Neuronal stem cell (in vitro differentiated cells): ENCODE measurements at regions not wholly inside any gene's neighbourhood (a gene's known extent, or its start where the extent isn't known, plus 50 kb on each side); places are given as distances from the start of the nearest gene placed in this dataset.

Experiments
- DNase-seq: peaks from one replicate; pipeline ENCODE4 v3.0.0-alpha.2; 2013; ENCODE audit warnings: low spot score
- H2AFZ ChIP-seq: one replicate; pipeline ENCODE4 v1.6.1; 2013; ENCODE audit warnings: mild to moderate bottlenecking, low read length, inconsistent platforms
- H2AK5ac ChIP-seq: 2 replicates; pipeline ENCODE4 v1.6.1; 2013; ENCODE audit warnings: low read depth, mild to moderate bottlenecking, inconsistent platforms, low read length, moderate library complexity, mixed read lengths
- H2BK120ac ChIP-seq: 2 replicates; pipeline ENCODE4 v1.6.1; 2013; ENCODE audit warnings: low read depth, mild to moderate bottlenecking, inconsistent platforms, low read length, moderate library complexity, mixed read lengths
- H2BK12ac ChIP-seq: one replicate; pipeline ENCODE4 v1.6.1; 2013; ENCODE audit warnings: low read length, inconsistent platforms
- H2BK15ac ChIP-seq: 2 replicates; pipeline ENCODE4 v1.6.1; 2013; ENCODE audit warnings: mild to moderate bottlenecking, low read length, inconsistent platforms, mixed read lengths
- H2BK5ac ChIP-seq: one replicate; pipeline ENCODE4 v1.6.1; 2013; ENCODE audit warnings: inconsistent platforms, mild to moderate bottlenecking, low read length, moderate library complexity
- H3K14ac ChIP-seq: one replicate; pipeline ENCODE4 v1.6.1; 2013; ENCODE audit warnings: low read length, inconsistent platforms
- H3K18ac ChIP-seq: 2 replicates; pipeline ENCODE4 v1.6.1; 2013; ENCODE audit warnings: low read length, inconsistent platforms
- H3K23ac ChIP-seq: 2 replicates; pipeline ENCODE4 v1.6.1; 2013; ENCODE audit warnings: low read depth, mild to moderate bottlenecking, mixed read lengths, low read length, inconsistent platforms; ENCODE audit not compliant: poor library complexity
- H3K27ac ChIP-seq: replicated peaks from 3 replicates; pipeline ENCODE4 v1.5.1; 2013; ENCODE audit warnings: low read length, inconsistent platforms
- H3K27me3 ChIP-seq, 3 experiments: 2 replicates each; pipeline ENCODE4 v1.6.1; 2013; ENCODE audit warnings: low read length in 3 of 3, mild to moderate bottlenecking in 2 of 3, inconsistent platforms in 1 of 3, low read depth in 1 of 3, mixed read lengths in 1 of 3, moderate library complexity in 1 of 3; ENCODE audit not compliant: control insufficient read depth in 3 of 3, insufficient read depth in 3 of 3
- H3K36me3 ChIP-seq, 2 donors: replicated peaks in 1 of 2; 2 replicates each; pipeline ENCODE4 v1.6.1; 2013; ENCODE audit warnings: low read length in 2 of 2; ENCODE audit not compliant: control insufficient read depth in 2 of 2, insufficient read depth in 2 of 2
- H3K4ac ChIP-seq: 2 replicates; pipeline ENCODE4 v1.6.1; 2013; ENCODE audit warnings: inconsistent platforms, mild to moderate bottlenecking, low read length, moderate library complexity
- H3K4me1 ChIP-seq, 2 donors: 1 replicate in 1 of 2; 2 replicates in 1 of 2; pipeline ENCODE4 v1.6.1; 2013; ENCODE audit warnings: low read length in 2 of 2, low read depth in 1 of 2; ENCODE audit not compliant: control insufficient read depth in 2 of 2, insufficient read depth in 1 of 2
- H3K4me2 ChIP-seq: one replicate; pipeline ENCODE4 v1.6.1; 2013; ENCODE audit warnings: mild to moderate bottlenecking, low read length, inconsistent platforms; ENCODE audit not compliant: insufficient read depth, poor library complexity, severe bottlenecking
- H3K4me3 ChIP-seq, 2 donors: 2 replicates each; pipeline ENCODE4 v1.5.1; 2013; ENCODE audit warnings: low read length in 2 of 2, mild to moderate bottlenecking in 2 of 2, inconsistent platforms in 1 of 2, moderate library complexity in 1 of 2
- H3K79me1 ChIP-seq: one replicate; pipeline ENCODE4 v1.6.1; 2013; ENCODE audit warnings: low read depth, mild to moderate bottlenecking, inconsistent platforms, low read length, moderate library complexity
- H3K9ac ChIP-seq: one replicate; pipeline ENCODE4 v1.6.1; 2013; ENCODE audit warnings: mild to moderate bottlenecking, low read depth, low read length, inconsistent platforms; ENCODE audit not compliant: poor library complexity
- H3K9me3 ChIP-seq, 2 donors: replicated peaks in 1 of 2; 2 replicates each; pipeline versions ENCODE3 to v1.6.1; 2013; ENCODE audit warnings: low read length in 2 of 2, mild to moderate bottlenecking in 2 of 2, inconsistent platforms in 1 of 2, low read depth in 1 of 2, mixed read lengths in 1 of 2, moderate library complexity in 1 of 2; ENCODE audit not compliant: control insufficient read depth in 2 of 2, insufficient read depth in 1 of 2
- H4K8ac ChIP-seq: one replicate; pipeline ENCODE4 v1.6.1; 2013; ENCODE audit warnings: low read depth, mild to moderate bottlenecking, inconsistent platforms, low read length, moderate library complexity
- H4K91ac ChIP-seq: one replicate; pipeline ENCODE4 v1.6.1; 2013; ENCODE audit warnings: low read length, low read depth, mild to moderate bottlenecking, inconsistent platforms; ENCODE audit not compliant: poor library complexity
- WGBS, 2 donors: extraction: QIAGEN DNeasy Blood & Tissue Kit; methylation state at CpG; one replicate each; pipeline ENCODE4 v1.1.7; 2013; ENCODE audit warnings: missing lambda C conversion rate in 2 of 2, mixed read lengths in 1 of 2; ENCODE audit not compliant: insufficient read length in 2 of 2, insufficient replicate concordance in 1 of 2; ENCODE audit errors: extremely low coverage in 2 of 2; 5-methylcytosine and 5-hydroxymethylcytosine counted together

- Histone ChIP-seq H4K8ac (no peak overlapping the region), H4K91ac (no peak overlapping the region), H3K4me3 (no peak overlapping the region), H2BK120ac (no peak overlapping the region), H2BK5ac (no peak overlapping the region), H3K27me3 (no peaks in the 10 kb centered on the region), H3K36me3 (no peaks in the 10 kb centered on the region), H2BK12ac (no peak overlapping the region), H3K14ac (no peak overlapping the region), H3K27ac (no peak overlapping the region), H3K4me2 (no peak overlapping the region), H3K23ac (no peak overlapping the region), H3K9ac (no peak overlapping the region), H3K4ac (no peak overlapping the region), H3K79me1 (no peaks in the 10 kb centered on the region), H2AFZ (no peak overlapping the region), H3K18ac (no peak overlapping the region), H2AK5ac (no peak overlapping the region), H2BK15ac (no peak overlapping the region), H3K4me1 (no peaks in the 10 kb centered on the region), H3K9me3 (peaks cover 0 to 2% of the 10 kb centered on the region in 2 donors)
- DNase-seq: no peak
- no CpG with 5 or more reads among the region's 1 CpG for WGBS, 2 donors
Measured at GRCh38 chr5:19342942-19343341, 645.1 kb downstream of the CDH18 start.

- WGBS, 2 donors: 100% methylated on average over 2 of the region's 7 CpGs; no CpG with 5 or more reads in 1 of the 2 donors
- Histone ChIP-seq H2BK120ac (no peak overlapping the region), H2BK5ac (no peak overlapping the region), H3K79me1 (no peaks in the 10 kb centered on the region), H3K18ac (no peak overlapping the region), H3K36me3 (no peaks in the 10 kb centered on the region), H3K27ac (no peak overlapping the region), H3K4ac (no peak overlapping the region), H2AFZ (no peak overlapping the region), H3K4me2 (no peak overlapping the region), H4K91ac (no peak overlapping the region), H2BK12ac (no peak overlapping the region), H3K9me3 (no peaks in the 10 kb centered on the region), H3K14ac (no peak overlapping the region), H3K27me3 (no peaks in the 10 kb centered on the region), H2AK5ac (no peak overlapping the region), H3K4me1 (no peaks in the 10 kb centered on the region), H3K23ac (no peak overlapping the region), H3K9ac (no peak overlapping the region), H2BK15ac (no peak overlapping the region), H3K4me3 (no peak overlapping the region), H4K8ac (no peak overlapping the region)
- no peak for DNase-seq
Measured at GRCh38 chr5:19352120-19352519, 635.9 kb downstream of the CDH18 start.

- H2BK120ac ChIP-seq: no peak overlapping the region
- H4K91ac ChIP-seq: no peak overlapping the region
- no peak overlapping the region for H3K4me2 ChIP-seq
- H3K4ac ChIP-seq: no peak overlapping the region
- no peak overlapping the region for H3K23ac ChIP-seq
- H2BK12ac ChIP-seq: no peak overlapping the region
- H3K9ac ChIP-seq: no peak overlapping the region
- WGBS, 2 donors: no CpG with 5 or more reads among the region's 3 CpGs
- H2AK5ac ChIP-seq: no peak overlapping the region
- H3K14ac ChIP-seq: no peak overlapping the region
- H3K4me1 ChIP-seq: peaks cover 4 to 7% of the 10 kb centered on the region in 2 donors
- H3K36me3 ChIP-seq: no peaks in the 10 kb centered on the region
- H4K8ac ChIP-seq: no peak overlapping the region
- H3K79me1 ChIP-seq: no peaks in the 10 kb centered on the region
- H2BK5ac ChIP-seq: no peak overlapping the region
- H2AFZ ChIP-seq: peak overlapping the region; percentile 69
- H3K27ac ChIP-seq: no peak overlapping the region
- no peaks in the 10 kb centered on the region for H3K27me3 ChIP-seq
- DNase-seq: peak; percentile 44
- H2BK15ac ChIP-seq: no peak overlapping the region
- no peak overlapping the region for H3K18ac ChIP-seq
- H3K4me3 ChIP-seq: no peak overlapping the region
- no peaks in the 10 kb centered on the region for H3K9me3 ChIP-seq
Measured at GRCh38 chr5:19369048-19369447, 619.0 kb downstream of the CDH18 start.

- Histone ChIP-seq H3K36me3 (no peaks in the 10 kb centered on the region), H3K79me1 (no peaks in the 10 kb centered on the region), H3K4me3 (no peak overlapping the region), H3K4me1 (peaks cover 4 to 7% of the 10 kb centered on the region in 2 donors), H3K9me3 (no peaks in the 10 kb centered on the region), H3K27me3 (no peaks in the 10 kb centered on the region), H2BK12ac (no peak overlapping the region), H3K4ac (no peak overlapping the region), H2AK5ac (no peak overlapping the region), H3K27ac (no peak overlapping the region), H3K14ac (no peak overlapping the region), H2BK5ac (no peak overlapping the region), H2BK15ac (no peak overlapping the region), H2AFZ (no peak overlapping the region), H4K8ac (no peak overlapping the region), H3K4me2 (no peak overlapping the region), H3K18ac (no peak overlapping the region), H3K9ac (no peak overlapping the region), H2BK120ac (no peak overlapping the region), H4K91ac (no peak overlapping the region), H3K23ac (no peak overlapping the region)
- no peak for DNase-seq
- no CpG with 5 or more reads among the region's 4 CpGs for WGBS, 2 donors
Measured at GRCh38 chr5:19369561-19369960, 618.4 kb downstream of the CDH18 start.
